NCI-H446 (cell line): ENCODE measurements at regions not wholly inside any gene's neighbourhood (a gene's known extent, or its start where the extent isn't known, plus 50 kb on each side); places are given as distances from the start of the nearest gene placed in this dataset.
"Not testable (repeated sequence)": the region's sequence is repeated elsewhere in the genome, so short reads cannot be mapped to it uniquely, and the experiment has no call there.

Source experiments
- DNase-seq, 2 experiments: peaks; one replicate each; lab custom pipeline; 2025; lab: John Stamatoyannopoulos, UW

GRCh38 chr6:68158256-68158655, 476.8 kb upstream of the ADGRB3 start:
- DNase-seq = no peak

DNA sequence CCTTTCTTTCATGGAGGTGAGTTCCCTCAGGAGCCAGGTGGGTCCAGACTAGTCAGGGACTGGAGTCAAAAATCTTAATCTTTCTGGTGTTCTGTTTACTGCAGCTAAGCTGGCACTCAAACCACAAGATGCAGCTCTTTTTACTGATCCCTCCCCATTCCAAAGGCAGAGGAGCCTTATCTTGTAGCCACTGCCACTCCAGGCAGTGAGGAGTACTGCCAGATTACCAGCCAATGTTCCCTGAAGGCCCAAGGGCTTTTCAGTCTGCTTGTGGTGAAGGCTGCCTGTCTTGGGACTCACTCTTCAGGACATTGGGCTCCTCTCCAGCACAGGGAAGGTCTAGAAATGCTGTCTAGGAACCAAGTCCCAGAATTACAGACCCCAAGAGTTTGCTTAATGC, 490.4 kb upstream of the ADGRB3 start:
- DNase-seq = no peak

DNA sequence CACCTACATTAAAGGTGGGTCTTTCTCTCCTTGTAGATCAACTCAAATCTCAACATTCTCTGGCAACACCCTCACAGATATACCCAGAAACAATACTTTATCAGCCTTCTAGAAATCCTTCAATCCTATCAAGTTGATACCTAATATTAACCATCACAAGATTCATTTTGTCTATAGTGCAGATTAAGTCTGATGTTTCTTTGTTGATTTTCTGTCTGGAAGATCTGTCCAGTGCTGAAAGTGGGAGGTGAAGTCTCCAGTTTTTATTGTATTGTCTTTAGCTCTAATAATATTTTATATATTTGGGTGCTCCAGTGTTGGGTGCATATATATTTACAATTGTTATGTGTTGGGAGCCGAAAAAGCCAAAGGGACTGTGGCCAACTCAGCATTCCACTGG, 493.9 kb upstream of the ADGRB3 start:
- no peak for DNase-seq

GRCh38 chr6:68139130-68139529, 496.0 kb upstream of the ADGRB3 start:
- DNase-seq = no peak

- no peak for DNase-seq
Measured at GRCh38 chr6:68134796-68135195, 500.3 kb upstream of the ADGRB3 start.

DNA sequence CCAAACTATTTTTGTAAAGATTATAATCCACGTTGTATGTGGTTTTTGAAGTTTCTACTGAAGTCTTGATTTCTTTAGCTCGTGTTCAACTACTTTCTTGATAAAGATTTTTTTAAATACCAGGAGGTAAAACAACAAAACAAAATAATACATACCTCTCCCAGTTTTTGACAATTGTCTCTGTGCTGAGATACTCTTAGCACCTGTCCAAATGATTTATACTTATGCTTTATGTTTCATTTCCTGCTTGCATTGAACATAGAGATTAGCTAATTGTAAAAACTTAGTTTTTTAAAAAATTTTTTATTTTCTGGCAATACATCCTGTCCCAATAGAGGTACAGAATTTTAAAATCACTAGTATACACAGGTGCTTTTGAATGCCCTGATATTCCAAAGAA, 506.9 kb upstream of the ADGRB3 start:
- DNase-seq = no peak

- no peak for DNase-seq
Measured at GRCh38 chr6:68127074-68127473, 508.0 kb upstream of the ADGRB3 start.

- DNase-seq = no peak
Measured at GRCh38 chr6:68126089-68126749, 508.9 kb upstream of the ADGRB3 start.

DNA sequence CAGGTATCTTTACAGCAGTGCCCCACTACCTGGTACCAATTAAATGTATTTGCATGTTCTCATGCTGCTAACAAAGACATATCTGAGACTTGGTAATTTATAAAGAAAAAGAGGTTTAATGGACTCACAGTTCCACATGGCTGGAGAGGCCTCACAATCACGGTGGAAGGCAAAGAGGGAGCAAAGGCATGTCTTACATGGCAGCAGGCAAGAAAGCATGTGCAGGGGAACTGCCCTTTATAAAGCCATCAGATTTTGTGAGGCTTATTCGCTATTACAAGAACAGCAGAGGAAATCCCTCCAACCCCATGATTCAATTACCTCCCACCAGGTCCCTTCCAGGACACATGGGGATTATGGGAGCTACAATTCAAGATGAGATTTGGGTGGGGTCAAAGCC, 512.1 kb upstream of the ADGRB3 start:
- not testable (repeated sequence) for DNase-seq

DNA sequence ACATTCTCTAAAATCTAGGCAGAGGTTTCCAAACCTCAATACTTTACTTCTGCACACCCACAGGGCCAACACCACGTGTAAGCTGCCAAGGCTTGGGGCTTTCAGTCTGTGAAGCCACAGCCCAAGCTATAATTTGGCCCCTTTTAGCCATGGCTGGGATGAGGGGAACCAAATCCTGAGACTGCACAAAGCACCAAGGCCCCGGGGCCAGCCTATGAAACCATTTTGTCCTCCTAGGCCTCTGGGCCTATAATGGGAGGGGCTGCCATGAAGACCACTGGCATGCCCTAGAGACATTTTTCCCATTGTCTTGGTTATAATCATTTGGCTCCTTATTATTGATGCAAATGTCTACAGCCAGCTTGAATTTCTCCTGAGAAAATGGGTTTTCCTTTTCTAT, 513.0 kb upstream of the ADGRB3 start:
- no peak for DNase-seq

DNA sequence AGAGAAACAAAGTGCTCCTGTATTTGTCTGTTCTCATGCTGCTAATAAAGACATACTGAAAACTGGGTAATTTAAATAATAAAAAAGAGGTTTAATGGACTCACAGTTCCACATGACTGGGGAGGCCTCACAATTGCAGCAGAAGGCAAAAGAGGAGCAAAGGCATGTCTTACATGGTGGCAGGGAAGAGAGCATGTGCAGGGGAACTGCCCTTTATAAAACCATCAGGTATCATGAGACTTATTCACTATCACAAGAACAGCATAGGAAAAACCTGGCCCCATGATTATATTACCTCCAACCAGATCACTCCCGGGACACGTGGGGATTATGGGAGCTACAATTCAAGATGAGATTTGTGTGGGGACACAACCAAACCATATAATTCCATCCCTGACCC, 514.1 kb upstream of the ADGRB3 start:
- DNase-seq = not testable (repeated sequence)

DNA sequence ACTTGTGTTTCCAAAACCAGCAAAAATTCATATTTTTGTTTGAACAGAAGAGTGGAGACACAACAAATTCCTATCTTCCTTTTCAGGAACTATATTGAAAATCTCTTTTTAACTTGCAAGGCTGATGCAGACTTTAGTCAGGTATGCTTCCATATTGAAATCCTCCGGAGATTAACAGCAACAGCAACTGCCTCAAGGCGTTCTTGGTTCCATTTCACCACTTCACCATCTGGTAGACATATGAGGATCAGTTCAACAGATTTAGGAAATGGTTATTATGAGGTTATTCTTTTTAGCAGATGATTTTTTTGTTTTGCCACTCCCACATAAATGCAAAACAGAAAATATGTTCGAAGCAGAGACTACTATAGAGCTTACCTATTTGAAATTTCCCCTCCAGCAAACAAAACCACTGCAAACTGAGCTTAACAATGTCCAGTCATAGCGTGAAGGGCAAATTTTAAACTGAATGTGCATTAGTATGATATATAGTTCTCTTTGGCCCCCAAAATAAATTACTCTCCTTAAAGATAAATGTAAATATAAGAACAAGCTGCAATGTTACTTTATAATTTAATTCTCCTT, 520.5 kb upstream of the ADGRB3 start:
- no peak for DNase-seq

DNA sequence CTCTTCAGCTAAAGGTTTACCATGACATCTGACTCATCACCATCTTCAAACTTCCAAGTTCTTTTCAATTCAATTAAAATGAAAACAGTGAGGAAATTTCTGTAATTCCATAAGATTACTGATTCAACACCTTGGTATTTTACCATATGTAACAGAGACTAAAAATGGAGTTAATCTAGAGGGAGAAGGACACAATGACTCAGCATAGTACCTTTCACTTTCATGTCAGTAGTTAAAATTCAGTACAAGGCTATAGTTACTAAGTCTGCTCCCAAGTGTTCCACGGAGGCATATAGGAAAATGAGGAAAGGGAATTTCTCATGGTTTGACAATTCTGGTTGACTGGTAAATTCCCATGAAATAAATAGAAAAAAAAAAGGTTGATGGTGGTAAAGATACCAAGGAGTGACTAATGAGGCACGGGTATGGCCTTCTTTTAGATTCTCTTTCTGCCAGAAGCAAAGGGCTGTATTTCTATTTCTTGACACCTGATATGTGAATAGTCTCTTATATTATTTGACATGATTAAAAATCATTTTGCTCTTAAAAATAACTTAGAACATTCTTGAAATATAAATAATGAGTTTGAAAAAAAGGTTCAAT, 526.7 kb upstream of the ADGRB3 start:
- no peak for DNase-seq

DNA sequence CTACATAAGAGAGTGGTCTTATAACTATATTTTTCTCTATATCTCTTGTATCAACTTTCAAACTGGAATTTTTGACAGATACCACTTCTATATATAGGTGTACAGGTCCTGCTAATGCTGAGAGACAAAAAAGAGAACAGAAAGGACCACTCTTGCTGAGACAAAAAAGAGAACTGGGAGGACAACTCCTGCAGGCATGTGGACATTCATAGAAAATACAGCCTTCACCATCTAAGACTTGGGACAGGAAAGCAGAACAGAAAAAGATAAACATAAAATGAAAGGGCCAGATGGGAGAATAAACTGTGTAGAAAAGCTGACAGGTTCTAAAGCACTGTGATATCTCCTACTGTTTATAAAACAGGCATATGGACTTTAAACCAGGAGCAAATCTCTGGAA, 541.0 kb upstream of the ADGRB3 start:
- no peak for DNase-seq

DNA sequence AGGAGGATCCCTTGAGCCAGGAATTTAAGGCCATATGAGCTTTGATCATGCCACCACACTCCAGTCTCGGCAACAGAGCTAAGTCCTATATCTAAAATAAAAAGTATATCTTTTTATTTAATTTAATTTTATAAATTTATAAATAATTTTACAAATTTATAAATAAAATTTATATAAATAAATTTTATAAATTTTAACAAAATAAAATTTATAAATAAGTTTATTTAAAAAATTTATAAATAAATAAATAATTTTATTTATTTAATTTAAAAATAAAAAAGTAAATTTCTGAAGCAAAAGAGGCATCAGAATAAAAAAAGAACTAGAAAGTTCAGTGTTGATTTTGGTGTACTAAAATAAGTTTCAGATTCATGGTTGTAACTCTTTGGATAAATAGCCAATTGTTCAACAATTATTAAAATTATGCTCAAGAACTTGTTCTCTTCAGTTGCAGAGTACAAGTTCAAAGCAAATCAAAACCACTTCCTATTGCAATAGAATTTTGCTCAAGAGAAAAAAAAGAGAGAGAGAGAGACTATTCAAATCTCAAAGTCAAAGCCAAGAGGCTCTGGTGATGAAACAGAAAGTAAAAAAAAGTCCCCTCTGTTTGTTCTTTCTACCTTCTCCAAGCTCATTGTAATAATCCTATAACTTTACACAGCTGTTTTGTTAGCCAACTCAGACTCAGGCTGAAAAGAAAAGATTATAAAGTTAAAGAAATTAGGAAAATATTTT, 547.5 kb upstream of the ADGRB3 start:
- DNase-seq = no peak

DNA sequence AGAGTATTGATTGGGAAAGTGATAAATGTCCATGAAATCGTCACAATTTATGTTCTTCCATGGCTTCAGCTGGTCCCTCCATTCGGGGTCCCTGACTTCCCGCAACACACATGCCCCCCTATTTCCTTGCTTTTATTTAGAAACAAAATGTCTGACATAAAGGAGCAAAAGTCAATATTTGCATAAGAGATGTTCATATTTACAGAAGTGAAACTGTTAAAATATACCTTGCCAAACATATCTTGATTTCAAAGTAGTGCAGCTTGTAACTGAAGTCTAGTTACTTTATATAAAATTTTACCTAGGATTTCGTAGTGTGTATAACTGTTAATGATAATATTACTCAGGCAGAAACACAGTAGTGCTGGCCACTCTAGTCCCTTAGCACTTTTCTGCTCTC, 548.9 kb upstream of the ADGRB3 start:
- DNase-seq = no peak

GRCh38 chr6:68085599-68085998, 549.5 kb upstream of the ADGRB3 start:
- not testable (repeated sequence) for DNase-seq

GRCh38 chr6:68082086-68082485, 553.0 kb upstream of the ADGRB3 start:
- no peak for DNase-seq

DNA sequence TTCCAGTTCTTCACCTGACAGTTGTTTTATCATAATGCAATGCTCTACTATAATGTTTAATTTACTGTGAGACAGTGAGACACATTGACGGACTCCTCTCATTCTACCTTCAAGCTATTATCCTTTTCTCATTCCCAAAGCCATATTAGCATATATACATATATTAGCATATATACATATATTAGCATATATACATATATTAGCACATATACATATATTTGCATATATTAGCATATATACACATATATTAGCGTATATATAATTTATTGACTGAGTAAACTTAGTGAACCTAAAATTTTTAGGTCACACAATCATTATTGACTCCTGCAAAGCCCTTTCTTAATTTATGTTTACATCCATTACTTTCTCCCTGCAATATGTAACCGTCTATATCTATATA, 555.0 kb upstream of the ADGRB3 start:
- DNase-seq = no peak

GRCh38 chr6:68077661-68078060, 557.4 kb upstream of the ADGRB3 start:
- DNase-seq = no peak

- DNase-seq = no peak
Measured at GRCh38 chr6:68071740-68072139, 563.3 kb upstream of the ADGRB3 start.

DNA sequence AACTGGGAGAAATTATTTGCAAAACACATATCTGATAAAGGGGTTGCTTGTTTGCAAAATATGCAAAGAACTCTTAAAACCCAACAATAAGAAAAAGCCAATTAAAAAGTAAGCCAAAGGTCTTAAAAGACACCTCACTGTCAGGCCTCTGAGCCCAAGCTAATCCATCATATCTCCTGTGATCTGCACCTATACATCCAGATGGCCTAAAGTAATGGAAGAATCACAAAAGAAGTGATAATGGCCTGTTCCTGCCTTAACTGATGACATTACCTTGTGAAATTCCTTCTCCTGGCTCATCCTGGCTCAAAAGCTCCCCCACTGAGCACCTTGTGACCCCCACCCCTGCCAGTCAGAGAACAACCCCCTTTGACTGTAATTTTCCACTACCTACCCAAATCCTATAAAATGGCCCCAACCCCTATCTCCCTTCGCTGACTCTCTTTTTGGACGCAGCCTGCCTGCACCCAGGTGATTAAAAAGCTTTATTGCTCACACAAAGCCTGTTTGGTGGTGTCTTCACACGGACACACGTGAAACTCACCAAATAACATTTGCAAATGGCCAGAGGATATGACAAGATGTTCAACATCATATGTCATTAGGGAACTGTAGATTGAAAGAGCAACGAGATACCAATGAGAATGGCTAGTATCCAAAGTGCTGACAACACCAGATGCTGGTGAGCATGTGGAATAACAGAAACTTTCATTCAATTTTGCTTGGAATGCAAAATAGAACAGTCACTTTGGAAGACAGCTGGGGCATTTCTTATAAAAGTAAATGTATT, 565.0 kb upstream of the ADGRB3 start:
- DNase-seq = peak in 1 of 2 experiments; percentile 20
